Psoas muscle (tissue), 7 donors: ENCODE measurements at regions not wholly inside any gene's neighbourhood (a gene's known extent, or its start where the extent isn't known, plus 50 kb on each side); places are given as distances from the start of the nearest gene placed in this dataset.

Experiments used
- ATAC-seq, 4 donors: fragments of 200-7000 bp; cut with Tn5 transposase; one replicate each; pipeline ENCODE4 v1.9.1; 2020; ENCODE audit warnings: moderate library complexity in 3 of 4, mild to moderate bottlenecking in 2 of 4
- DNase-seq, 2 donors: peaks; one replicate each; pipeline ENCODE4 v3.0.0-alpha.2; 2020
- H3K27ac ChIP-seq: fragments of 200-600 bp; one replicate; pipeline ENCODE4 v1.8.0; 2022
- H3K27me3 ChIP-seq, 3 donors: fragments of 200-600 bp in 1 of 3; one replicate each; pipeline versions ENCODE4 v1.6.1 to v1.8.0; 2013 to 2022; ENCODE audit warnings: low read length in 2 of 3, mild to moderate bottlenecking in 2 of 3, moderate library complexity in 1 of 3; ENCODE audit not compliant: insufficient read depth in 3 of 3
- H3K36me3 ChIP-seq, 2 donors: fragments of 200-600 bp in 1 of 2; one replicate each; pipeline versions ENCODE4 v1.6.1 to v1.8.0; 2013 to 2022; ENCODE audit warnings: low read depth in 1 of 2, mild to moderate bottlenecking in 1 of 2, moderate library complexity in 1 of 2; ENCODE audit not compliant: insufficient read depth in 1 of 2
- H3K4me1 ChIP-seq: fragments of 200-600 bp; one replicate; pipeline ENCODE4 v1.8.0; 2022
- H3K4me3 ChIP-seq: fragments of 200-600 bp; one replicate; pipeline ENCODE4 v1.8.0; 2022; ENCODE audit warnings: mild to moderate bottlenecking
- H3K9me3 ChIP-seq: fragments of 200-600 bp; one replicate; pipeline ENCODE4 v1.8.0; 2022
- WGBS, 3 donors: extraction: QIAGEN DNeasy Blood & Tissue Kit; methylation state at CpG; one replicate each; pipeline versions ENCODE4 v1.1.6 to v1.1.7; 2013; 5-methylcytosine and 5-hydroxymethylcytosine counted together
- intact Hi-C, 2 donors: fragments of 100-400 bp; cut with DNase I; formaldehyde crosslinking; loops; one replicate each; pipeline versions ENCODE4 v1.11.0 to v1.14.2; 2022
- TF ChIP-seq, protein P1 (sequence below): fragments of 200-600 bp; IDR thresholded peaks from one replicate; pipeline ENCODE4 v1.8.0; 2022; ENCODE audit warnings: antibody characterized with exemption
- donor health status: healthy with polysubstance abuse.
- donor health status: DM: no; HTN: no; CAD: no; lungs with moderate emphysema.
- donor health status: Bipolar disorder and iron deficiency.
- donor health status: healthy.
- donor health status: DM: yes; HTN: yes; CAD: no.
- donor health status: DM: no; HTN: no; CAD: no.
- donor health status: DM: yes; HTN: yes; CAD: no.

DNA sequence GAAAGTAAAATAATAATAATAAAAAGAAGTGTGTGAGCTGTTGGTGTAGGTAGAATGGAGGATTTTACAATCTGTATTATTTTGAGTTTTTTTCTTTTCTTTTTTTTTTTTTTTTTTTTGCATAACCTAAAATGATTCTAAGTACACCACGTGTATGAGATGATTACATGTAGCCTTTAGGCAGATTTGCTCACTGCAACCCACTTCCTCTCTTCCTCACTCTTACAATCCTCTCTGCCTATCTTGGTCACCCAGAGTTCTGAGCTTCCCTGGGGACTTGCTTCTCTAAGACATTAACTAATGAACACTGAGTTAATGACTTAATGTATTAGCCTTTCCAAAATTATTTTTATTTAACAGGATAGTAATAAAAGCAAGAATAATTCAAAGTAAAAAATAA lies 1169.6 kb downstream of the EFNB2 start:
- 51 to 80% (median 67%) methylated on average over 1 of the region's 1 CpG for WGBS, 3 donors
- no peak for DNase-seq
- intact Hi-C loops, result no loop called here

DNA sequence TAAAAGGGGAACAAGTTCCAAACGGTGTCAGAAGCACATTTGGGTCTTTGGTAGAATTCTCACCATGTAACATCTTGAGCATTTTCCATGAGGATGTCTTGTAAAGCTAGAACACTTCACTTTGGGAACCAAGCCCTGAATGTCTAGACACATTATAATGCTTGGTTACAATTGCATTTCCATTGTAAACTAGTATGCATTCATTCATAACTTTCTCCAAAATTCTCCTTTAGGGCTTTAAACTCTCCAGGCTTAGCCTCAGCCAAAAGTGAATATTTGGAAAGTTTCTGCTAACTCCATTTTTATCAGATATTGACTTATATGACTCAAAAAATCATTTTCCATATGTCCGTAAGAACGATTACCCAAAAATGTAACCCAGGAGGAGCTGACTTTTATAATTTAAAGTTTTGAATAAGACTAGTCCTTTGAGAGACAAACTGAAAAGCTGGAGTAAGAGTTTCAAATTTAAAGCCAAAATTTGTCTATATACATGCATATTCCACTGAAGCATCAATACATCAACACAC lies 1170.4 kb downstream of the EFNB2 start:
- WGBS, 3 donors, result 71 to 78% (median 76%) methylated on average over 3 of the region's 3 CpGs
- Histone ChIP-seq H3K27me3 (peaks cover 0 to 3% (median 0%) of the 10 kb centered on the region in 3 donors), H3K27ac (no peak overlapping the region), H3K36me3 (no peaks in the 10 kb centered on the region), H3K4me1 (no peaks in the 10 kb centered on the region), H3K4me3 (no peak overlapping the region), H3K9me3 (no peaks in the 10 kb centered on the region)
- intact Hi-C loops, result no loop called here
- ATAC-seq (no peak), DNase-seq (no peak)
- TF ChIP-seq, protein P1, sequence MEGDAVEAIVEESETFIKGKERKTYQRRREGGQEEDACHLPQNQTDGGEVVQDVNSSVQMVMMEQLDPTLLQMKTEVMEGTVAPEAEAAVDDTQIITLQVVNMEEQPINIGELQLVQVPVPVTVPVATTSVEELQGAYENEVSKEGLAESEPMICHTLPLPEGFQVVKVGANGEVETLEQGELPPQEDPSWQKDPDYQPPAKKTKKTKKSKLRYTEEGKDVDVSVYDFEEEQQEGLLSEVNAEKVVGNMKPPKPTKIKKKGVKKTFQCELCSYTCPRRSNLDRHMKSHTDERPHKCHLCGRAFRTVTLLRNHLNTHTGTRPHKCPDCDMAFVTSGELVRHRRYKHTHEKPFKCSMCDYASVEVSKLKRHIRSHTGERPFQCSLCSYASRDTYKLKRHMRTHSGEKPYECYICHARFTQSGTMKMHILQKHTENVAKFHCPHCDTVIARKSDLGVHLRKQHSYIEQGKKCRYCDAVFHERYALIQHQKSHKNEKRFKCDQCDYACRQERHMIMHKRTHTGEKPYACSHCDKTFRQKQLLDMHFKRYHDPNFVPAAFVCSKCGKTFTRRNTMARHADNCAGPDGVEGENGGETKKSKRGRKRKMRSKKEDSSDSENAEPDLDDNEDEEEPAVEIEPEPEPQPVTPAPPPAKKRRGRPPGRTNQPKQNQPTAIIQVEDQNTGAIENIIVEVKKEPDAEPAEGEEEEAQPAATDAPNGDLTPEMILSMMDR, result no peak

More for the DNA sequence above, 1169.6 kb downstream of the EFNB2 start:
- no peaks in the 10 kb centered on the region for H3K36me3 ChIP-seq
- no peaks in the 10 kb centered on the region for H3K9me3 ChIP-seq
- no peak for ATAC-seq
- H3K4me3 ChIP-seq, result no peak overlapping the region
- TF ChIP-seq, protein P1, result no peak
- H3K27me3 ChIP-seq, result peaks cover 0 to 3% (median 0%) of the 10 kb centered on the region in 3 donors
- H3K4me1 ChIP-seq, result no peaks in the 10 kb centered on the region
- H3K27ac ChIP-seq, result no peak overlapping the region

DNA sequence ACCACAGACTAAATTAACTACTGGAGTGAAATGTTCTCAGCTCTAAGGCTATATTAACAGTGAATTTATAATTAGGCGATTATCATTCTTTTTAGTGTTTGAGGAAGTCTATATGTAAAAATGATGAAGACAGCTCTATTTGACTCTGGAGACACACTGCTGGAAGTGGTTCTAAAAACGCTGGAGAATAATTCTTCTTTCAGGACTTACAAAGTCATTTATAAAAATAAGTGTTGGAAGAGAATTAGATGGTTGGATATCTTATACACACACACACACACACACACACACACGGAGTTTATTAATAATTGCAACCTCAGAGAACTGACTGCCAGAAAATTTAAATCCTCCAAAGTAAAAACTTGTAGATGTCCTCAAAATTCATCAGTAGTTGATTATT lies 1171.3 kb downstream of the EFNB2 start:
- 44 to 54% (median 46%) methylated on average over 3 of the region's 3 CpGs for WGBS, 3 donors
- intact Hi-C loops, result no loop called here
- ATAC-seq (no peak), DNase-seq (no peak)
- Histone ChIP-seq H3K27me3 (peaks cover 0 to 3% (median 0%) of the 10 kb centered on the region in 3 donors), H3K4me3 (no peak overlapping the region), H3K9me3 (no peaks in the 10 kb centered on the region), H3K27ac (no peak overlapping the region), H3K4me1 (no peaks in the 10 kb centered on the region), H3K36me3 (no peaks in the 10 kb centered on the region)
- TF ChIP-seq, protein P1, result no peak

DNA sequence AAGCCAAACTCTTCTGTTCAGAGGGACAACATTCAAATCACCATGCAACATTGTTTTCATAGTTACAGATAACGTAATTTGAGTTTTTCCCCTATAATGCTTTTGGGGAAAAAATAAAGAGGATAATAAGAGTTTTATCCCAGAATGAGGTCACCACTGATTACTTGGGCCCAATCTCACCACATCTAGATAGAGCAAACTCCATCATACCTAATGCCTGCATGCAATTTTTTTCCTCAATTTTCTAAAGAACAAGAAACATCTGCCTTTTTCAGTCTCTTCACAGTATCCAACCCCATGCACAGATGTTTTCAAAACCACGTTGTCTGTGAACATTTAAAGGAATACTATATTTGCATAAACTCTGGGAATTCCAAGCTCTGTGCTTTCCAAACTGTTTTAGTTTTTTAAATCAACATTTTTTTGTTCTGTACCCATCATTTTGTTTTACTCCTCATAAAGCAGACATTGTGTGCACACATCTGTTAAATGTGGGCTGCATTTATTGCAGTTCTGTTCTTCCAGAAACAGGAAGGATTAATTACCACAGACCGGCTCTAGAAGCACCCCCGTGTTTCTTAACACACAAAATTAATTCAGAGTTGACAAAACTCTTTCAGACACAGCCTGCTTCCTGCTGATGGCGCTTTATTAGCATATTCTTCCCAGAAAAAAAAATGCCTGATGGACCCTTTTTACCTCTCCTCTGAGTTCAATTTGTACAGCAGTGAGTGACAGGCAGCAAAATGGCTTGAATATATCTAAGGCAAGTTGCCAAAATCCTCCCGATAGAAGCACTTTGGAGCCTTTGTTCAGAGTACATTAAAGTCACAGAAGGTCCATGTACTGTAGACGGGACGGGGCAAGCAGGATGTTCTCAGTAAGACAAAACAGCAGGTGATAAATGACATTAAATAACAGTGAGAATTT lies 1171.9 kb downstream of the EFNB2 start:
- H3K4me1 ChIP-seq, result no peaks in the 10 kb centered on the region
- TF ChIP-seq, protein P1, result no peak
- 8 to 10% (median 10%) methylated on average over 8 of the region's 8 CpGs for WGBS, 3 donors
- H3K27me3 ChIP-seq, result no peaks in the 10 kb centered on the region
- no peak overlapping the region for H3K27ac ChIP-seq
- ATAC-seq (no peak), DNase-seq (no peak)
- H3K9me3 ChIP-seq, result no peaks in the 10 kb centered on the region
- no peak overlapping the region for H3K4me3 ChIP-seq
- intact Hi-C loops, result no loop called here
- no peaks in the 10 kb centered on the region for H3K36me3 ChIP-seq
